HG02973 (cell line): ENCODE measurements at regions not wholly inside any gene's neighbourhood (a gene's known extent, or its start where the extent isn't known, plus 50 kb on each side); places are given as distances from the start of the nearest gene placed in this dataset.

Source experiments
- ATAC-seq: cut with Tn5 transposase; IDR thresholded peaks from one replicate; pipeline ENCODE4 v1.9.1; 2021; ENCODE audit warnings: moderate library complexity; ENCODE audit not compliant: unreplicated experiment

DNA sequence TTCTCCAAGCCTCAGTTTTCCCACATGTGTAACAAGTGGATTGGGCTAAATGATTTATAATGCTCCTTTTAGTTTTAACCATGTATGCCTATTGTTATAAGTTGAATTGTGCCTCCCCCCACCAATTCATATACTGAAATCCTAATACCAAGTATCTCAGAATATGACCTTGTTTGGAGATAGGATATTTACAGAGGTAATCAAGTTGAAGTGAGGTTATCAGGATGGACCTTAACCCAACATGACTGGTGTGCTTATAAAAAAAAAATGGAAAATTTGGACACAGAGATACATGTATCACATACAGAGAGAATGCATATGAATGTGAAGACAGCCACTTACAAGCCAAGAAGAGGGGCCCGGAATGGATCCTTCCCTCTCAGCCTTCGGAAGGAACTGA, 117.9 kb upstream of the HABP2 start:
- ATAC-seq = no peak

GRCh38 chr10:113435881-113436280, 117.0 kb upstream of the HABP2 start:
- no peak for ATAC-seq

GRCh38 chr10:113436851-113437250, 116.0 kb upstream of the HABP2 start:
- no peak for ATAC-seq

GRCh38 chr10:113438652-113439051, 114.2 kb upstream of the HABP2 start:
- no peak for ATAC-seq

DNA sequence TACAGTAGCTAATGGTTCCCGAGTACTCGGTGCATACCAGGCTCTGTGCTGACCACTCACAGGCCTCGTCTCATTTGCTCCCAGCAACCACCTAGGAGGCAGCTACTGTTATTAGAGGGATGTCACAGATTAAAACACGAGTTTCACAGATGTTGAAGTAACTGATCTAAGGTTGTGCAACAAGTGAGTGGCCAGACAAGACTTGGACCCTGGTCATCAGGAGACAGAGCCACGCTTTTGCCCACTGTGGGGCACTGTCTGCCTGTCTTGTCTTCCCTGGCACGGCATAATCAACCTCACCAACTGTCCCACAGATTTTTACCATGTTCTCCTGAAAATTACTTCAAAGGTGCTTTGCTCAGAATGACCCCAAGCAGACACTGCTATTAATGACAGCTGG, 111.6 kb upstream of the HABP2 start:
- no peak for ATAC-seq

GRCh38 chr10:113441686-113442270, 111.1 kb upstream of the HABP2 start:
- ATAC-seq = no peak

DNA sequence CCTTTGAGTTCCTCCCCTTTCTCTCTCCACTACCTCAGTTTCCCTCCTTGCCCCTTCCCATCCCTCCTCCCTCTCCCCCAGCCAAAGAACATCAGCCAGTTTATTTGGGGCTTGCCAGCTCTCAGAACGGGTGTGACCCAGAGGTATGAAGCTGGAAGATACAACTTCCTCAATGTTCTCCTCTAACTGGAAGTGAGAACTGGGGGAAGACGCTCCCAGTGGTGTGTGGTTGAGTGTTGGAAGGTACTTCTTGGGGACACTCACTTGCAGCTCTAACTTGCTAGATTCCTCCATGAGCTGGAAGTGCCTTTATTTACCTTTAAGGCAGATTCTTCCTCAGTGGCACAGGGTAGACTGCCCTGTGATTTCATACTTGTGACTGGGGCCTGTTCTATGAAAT, 110.5 kb upstream of the HABP2 start:
- ATAC-seq = no peak

DNA sequence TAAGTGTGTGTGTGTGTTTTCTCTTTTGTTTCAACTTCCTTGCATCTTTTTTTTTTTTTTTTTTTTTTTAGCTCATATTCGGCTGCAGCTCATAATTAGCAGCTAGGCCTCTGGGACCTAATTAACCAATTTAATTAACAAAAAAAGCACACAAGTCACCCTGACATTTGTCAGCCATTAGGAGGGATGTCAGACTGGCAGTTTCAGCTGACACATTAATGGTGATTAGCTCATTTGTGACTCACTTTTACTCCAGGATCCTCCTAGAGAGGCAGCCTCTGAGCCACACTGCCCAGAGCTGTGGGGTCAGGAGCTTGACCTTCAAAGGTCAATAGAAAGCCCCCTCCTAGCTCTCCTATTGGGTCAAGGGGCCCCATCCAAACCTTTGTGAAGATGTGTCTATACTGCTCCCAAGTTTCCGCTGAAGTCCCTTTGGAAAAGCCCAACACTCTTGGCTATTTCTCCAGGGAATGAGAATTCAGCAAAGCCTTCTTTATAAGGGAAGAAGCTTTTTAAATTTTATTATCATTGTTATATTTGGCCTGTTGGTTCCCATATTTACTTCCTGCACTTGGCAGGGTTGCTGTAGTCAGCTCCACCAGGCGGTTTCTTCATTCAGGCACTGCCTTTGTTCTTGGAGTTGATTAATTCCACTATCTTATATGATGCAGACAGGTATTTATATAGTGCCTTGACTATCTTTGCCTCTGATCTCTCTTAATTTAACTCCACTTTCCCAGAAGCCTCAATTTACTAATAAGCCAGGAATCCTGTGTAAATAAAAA, 109.5 kb upstream of the HABP2 start:
- no peak for ATAC-seq

GRCh38 chr10:113444766-113445365, 108.0 kb upstream of the HABP2 start:
- no peak for ATAC-seq

- no peak for ATAC-seq
Observed at GRCh38 chr10:113445736-113446135, 107.1 kb upstream of the HABP2 start.

GRCh38 chr10:113446739-113447138, 106.1 kb upstream of the HABP2 start:
- no peak for ATAC-seq

DNA sequence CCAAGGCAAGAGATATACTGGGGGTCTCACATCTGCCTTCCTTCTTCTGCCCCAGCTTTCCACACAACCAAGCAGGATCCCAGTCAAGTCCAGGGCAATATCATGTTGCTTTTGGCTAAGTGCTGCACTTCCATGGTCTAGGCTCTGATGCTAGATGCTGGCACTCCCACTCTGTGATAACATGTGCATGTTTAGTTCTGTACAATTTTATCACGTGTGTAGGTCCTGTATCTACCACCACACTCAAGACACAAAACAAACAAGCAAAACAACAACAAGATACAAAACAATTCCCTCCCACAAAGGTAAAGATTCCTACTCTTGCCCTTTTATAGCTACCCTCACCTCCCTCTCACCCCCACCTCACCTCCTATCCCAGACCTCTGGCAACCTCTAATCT, 105.6 kb upstream of the HABP2 start:
- no peak for ATAC-seq

GRCh38 chr10:113449006-113449695, 103.7 kb upstream of the HABP2 start:
- no peak for ATAC-seq

DNA sequence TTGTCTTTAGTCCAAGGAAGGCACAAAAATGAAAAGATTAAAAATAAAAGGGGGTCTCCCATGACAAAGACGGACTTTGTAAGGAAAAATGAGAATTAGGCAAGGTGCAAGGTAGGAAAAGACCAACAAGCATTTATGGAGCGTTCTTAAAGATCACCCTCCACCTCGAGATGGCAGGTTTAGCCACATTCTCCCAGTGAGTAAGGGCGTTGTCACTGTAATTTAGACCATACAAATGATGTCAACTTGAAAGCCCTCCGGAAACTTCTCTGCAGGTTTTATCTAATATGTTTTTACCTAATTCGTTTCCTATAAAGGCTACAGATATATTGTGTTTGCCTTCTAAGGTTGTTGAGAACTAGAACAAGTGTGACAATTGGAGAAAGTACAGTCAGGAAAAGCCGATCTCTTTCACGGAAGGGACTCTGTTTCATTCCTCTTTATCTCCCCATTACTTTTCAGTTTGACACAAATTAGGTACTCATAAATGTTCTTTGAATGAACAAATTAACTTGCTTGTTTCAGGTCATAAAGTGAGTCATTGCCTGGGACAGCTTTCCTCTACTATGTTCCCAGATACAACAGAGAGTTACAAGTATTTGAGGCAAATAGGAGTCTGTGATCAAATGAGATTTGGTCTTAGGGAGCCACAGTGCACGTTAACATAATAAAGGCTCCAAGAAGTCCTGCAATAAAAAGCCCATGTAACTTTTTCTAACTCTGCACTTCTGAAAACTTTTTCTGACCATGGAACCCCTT, 102.6 kb upstream of the HABP2 start:
- ATAC-seq = no peak

DNA sequence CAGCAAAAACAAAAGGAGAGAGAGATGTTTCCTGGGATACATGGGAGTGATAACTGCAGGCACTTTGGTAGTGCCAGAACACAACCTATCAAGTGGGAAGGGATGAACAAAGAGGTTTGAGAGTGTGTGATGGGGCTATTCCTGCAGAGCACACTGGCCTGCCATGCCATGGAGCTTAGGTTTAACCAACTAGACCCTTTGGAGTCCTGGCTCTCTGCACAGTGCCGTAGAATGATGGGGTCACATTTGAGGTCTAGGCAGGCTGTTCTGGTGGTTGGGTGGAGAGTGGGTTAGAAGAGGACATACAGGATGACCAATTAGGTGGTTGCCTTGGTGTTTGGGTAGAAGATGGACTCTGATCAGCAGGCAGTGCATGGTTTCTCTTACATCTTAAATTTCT, 101.9 kb upstream of the HABP2 start:
- no peak for ATAC-seq

DNA sequence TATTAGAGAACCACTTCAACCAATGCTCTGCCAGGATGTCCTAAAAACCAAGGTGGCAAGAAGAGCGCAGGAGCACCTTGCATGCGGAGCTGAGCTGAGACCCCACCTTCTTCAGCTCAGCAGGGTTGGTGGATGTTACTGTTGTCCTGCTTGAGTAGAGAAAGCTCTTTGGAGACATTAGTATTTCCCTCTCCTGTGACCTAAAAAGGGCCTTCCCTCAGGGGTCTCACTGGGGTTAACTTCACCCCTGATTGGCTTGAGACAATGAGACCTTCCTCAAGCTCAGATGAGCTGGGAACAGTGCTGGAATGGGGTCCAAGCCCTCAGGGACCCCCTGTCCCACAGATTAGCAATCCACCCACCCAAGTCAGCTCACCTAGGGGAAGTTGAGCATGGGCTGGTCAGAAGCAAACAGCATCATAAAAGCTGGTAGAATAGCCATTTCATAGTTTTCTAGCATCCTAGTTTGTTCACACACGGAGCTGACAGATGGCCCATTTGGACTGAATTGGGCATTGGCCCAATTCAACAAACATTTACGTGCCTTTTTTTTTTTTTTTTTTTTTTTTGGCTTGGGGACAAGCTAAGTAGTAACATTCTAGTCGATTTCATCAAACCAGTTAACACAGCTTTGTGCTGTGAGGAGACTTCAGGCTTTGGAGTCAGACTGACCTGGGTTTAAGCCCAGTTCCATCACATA, 100.6 kb upstream of the HABP2 start:
- no peak for ATAC-seq

DNA sequence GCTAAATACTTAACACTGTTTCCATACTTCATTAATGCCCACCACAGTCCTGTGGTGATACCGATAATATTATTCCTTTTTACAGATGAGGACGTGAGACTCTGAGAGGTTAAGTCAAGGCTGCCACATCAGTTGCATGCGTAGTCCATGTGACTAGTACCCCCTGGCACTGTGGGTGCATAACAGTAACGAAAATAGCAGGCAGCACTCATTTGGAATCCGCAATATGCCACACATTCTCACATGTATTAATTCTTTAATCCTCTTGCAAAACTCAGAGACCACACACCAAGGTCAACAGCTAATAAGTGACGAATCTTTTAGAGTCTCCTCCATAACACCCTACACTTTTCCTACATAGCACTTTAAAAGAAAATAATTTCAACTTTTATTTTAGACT, 99.5 kb upstream of the HABP2 start:
- ATAC-seq = no peak

DNA sequence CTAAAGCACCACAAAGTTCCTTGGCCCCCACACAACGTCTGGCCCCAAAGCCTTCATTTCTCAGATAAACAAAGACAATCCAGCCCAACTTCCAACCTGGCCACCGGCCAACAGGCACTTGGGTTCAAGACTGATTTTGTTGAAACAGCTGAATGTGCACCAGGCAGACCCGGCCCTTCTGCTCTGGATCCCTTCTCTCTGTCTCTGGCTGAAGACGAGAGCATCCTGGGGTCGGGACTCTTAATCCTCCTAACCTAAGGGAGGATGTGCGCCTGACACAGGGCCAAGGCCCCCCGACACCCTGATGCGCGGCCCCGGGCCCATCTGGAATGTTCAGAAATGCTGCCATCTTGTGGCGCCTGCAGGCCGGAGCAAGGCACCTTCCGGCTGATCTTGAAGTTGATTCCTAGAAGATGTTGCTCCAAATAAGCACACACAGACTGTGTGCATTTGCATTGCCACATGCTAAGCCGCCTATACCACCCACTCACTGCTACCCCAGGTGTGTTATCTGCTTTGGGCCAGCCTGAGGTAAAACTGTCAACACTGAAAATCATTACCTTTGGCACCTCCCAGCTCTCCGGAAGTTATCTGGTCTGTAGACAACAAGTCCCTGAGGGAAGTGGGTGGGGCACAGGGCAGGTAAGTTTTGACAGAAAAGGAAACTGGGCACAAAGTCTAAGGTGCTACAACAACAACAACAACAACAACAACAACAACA, 98.4 kb upstream of the HABP2 start:
- no peak for ATAC-seq

GRCh38 chr10:113455947-113456346, 96.9 kb upstream of the HABP2 start:
- ATAC-seq = no peak

DNA sequence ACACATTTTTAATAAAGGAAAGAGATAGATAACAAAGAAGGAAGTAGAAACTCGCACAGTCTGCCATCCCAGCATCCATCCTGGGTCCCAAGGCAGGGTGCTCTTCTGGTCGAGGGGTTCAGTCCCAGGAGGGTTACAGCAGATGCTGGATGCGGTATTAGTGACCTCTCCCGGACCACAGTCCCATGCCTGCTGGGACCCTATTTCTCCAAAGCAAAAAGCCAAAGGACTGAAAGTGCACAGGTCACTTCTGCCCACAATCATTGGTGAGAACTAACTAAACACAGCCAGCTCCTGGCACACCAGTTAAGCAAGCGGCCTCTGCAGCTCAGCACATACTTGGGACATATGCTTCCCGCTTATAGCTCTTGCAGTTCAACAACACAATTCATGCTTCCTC, 96.1 kb upstream of the HABP2 start:
- no peak for ATAC-seq
